NCI-H146 (cell line): ENCODE measurements at regions not wholly inside any gene's neighbourhood (a gene's known extent, or its start where the extent isn't known, plus 50 kb on each side); places are given as distances from the start of the nearest gene placed in this dataset.
"Not testable (repeated sequence)": the region's sequence is repeated elsewhere in the genome, so short reads cannot be mapped to it uniquely, and the experiment has no call there.

Source experiments
- DNase-seq: peaks from one replicate; lab custom pipeline; 2025; lab: John Stamatoyannopoulos, UW

- DNase-seq: no peak
Measured at GRCh38 chr6:130674604-130675003, 152.6 kb upstream of the SMLR1 start.

- DNase-seq: no peak
Measured at GRCh38 chr6:130675072-130675471, 152.1 kb upstream of the SMLR1 start.

GRCh38 chr6:130676077-130676772 lies 151.0 kb upstream of the SMLR1 start:
- no peak for DNase-seq

GRCh38 chr6:130676773-130677144 lies 150.4 kb upstream of the SMLR1 start:
- DNase-seq: no peak

GRCh38 chr6:130677312-130677711 lies 149.9 kb upstream of the SMLR1 start:
- DNase-seq: no peak

- no peak for DNase-seq
Measured at GRCh38 chr6:130677766-130678165, 149.4 kb upstream of the SMLR1 start.

DNA sequence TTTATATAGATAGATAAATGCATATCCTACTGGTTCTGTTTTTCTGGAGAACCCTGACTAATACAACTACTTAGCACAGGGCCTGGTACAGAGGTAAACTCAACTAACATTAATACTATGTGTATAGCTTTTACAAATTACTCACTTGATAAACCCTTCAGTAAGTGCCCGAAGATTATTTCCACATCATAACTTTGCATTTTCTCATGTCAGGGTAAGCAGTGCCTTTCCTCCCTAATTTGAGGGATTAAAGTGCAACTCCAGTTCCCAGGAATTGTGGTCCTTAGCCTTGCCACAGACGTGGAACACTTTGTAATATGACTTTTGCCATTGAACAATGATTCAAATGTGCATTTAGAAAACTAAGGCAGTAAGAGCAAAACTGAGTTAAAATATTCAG lies 147.5 kb upstream of the SMLR1 start:
- DNase-seq: no peak

DNA sequence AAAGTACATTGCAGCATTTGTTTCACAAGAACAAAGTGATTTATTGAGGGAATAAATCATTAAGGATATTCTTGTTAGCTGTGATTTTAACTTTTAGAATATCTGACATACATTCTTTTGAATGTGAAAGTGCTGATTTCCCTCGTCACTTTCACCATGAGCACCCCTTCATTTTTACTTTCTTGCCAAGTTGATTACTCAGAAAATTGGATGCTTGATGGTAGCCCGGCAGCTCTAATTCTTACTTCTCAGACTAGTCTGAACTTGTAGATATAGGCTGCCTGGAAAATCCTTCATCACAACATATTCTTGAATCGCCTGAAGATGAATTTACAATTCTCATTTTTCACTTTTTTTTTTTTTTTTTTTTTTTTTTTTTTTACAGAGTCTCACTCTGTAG lies 147.1 kb upstream of the SMLR1 start:
- no peak for DNase-seq

GRCh38 chr6:130681028-130681427 lies 146.2 kb upstream of the SMLR1 start:
- no peak for DNase-seq

DNA sequence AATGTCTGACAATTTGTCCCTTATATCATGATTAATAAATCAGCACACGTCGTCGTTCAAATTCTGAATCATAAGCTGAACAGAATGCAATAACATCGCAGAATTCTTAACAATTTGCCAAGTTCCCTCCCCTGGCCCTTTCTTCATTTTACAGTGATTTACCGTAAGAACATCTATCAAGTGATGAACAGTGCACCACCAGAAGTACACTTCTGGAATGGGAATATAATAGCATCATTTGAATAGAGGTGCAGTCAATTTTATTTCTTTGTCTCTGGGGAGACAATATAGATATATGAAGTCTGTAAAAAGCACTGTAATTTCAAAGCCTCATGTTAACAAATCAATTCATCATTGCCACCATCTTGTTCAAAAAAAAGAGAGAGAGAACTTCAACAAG lies 145.1 kb upstream of the SMLR1 start:
- DNase-seq: no peak

DNA sequence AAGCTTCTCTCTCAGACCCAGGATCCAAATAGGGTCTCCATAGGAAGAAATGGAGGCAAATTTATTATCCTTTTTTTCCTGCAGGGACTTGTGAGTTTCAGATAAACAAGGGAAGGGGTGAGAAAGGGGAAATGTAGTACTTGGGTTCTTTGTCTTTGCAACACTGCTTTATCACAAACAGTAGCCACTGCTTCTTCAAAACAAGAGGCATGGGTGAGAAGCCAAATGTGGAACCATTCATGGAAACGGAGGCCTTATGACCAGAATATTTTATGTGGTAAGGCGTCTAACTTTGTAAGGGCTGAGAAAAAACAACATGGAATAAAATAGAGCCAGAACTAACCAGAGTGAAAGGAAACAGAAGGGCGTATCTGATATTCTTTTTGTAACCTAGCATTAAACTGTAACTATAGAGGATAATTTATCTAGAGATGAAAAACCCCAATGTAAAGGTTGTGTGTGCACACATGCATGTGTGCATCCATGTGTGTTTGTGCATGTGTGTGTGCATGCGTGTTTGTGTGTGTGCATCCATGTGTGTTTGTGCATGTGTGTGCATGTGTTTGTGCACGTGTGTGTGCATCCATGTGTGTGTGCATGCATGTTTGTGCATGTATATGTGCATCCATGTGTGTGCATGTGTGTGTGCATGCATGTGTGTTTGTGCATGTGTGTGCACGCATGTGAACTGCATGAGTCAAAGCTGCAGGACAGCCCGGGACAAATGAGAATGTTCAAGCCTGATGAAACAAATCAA lies 143.3 kb upstream of the SMLR1 start:
- no peak for DNase-seq

- DNase-seq: no peak
Measured at GRCh38 chr6:130692659-130693058, 134.5 kb upstream of the SMLR1 start.

DNA sequence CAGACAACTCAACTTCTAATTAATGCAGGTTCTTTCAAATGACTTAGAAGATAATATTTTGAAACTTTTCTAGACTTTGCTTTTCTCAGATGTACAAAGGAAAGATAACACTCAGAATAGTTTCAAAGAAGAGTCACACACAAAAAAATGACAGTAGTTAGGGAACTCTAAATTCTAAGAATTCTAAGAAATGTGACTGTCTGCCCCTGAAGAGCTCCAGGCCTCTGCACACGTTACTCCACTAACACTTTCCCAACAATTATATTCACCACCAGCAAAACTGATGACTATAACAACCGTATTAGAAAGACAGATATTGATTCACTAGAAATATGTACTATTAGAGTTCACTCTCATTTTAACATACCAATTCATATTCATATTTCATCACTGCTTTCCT lies 133.3 kb upstream of the SMLR1 start:
- no peak for DNase-seq

DNA sequence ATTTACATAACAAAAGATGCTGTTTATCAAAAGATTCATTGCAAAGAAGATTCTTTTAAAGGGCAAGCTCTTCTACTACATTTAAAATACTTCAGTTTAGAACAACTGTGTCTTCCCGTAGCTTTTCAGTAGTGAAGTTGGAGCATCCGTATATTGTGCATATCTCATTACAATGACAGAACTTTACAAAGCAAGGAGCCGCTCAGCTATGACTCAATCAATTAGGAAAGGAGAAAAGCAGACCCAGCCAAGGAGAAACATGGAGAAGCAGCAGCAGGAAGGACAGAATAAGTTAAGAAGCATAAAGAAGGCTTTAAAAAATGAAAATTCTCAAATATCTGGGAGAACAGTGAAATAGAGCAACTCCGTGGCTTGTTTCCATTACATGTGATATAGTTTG lies 132.6 kb upstream of the SMLR1 start:
- DNase-seq: no peak

DNA sequence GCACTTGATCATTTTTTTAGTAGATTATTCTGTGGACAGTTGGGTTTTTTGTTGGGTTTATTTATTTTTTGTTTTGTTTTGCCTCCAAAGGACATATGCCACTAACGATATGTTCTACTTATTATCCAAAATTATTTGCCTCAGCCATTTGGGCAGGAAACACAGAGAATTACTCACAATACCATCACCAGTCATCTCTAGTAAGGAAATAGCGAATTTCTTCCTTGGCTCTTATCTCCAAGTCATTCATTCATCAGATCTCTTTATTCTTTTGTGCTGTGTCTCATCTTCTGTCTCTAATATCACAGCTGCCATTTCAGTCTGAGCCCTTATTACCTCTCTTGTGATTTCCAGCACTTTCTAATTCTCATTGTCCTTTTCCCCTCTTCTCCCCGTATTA lies 130.4 kb upstream of the SMLR1 start:
- no peak for DNase-seq

GRCh38 chr6:130697271-130697994 lies 129.8 kb upstream of the SMLR1 start:
- no peak for DNase-seq

DNA sequence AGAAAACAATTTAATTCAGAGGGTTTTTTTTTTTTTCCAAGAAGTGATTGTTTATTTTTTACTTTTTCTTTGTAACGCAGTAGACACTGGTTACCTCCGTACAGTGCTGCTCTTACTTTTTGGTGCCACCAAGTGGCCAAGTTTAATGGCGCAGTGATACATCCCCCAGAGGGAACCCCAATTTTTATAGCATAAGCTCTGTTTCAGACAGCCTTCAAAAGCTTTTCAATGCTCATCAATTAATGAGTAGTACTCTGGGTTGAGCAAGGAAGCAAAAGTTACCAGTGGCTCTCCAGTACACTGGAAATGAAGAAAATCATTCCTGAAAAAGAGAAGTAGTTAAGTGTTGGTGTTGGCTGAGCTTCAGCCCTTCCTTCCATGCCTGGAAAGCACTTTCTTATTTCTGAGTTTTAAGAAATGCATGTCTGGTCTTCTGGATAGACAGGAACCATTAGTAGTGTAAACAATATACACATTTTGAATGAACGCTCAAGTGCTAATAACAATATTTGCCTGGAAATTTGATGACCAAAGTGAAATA lies 129.1 kb upstream of the SMLR1 start:
- no peak for DNase-seq

- DNase-seq: no peak
Measured at GRCh38 chr6:130699742-130700141, 127.5 kb upstream of the SMLR1 start.

GRCh38 chr6:130700397-130700796 lies 126.8 kb upstream of the SMLR1 start:
- no peak for DNase-seq

GRCh38 chr6:130708338-130708737 lies 118.9 kb upstream of the SMLR1 start:
- DNase-seq: no peak

- DNase-seq: not testable (repeated sequence)
Measured at GRCh38 chr6:130711641-130712040, 115.6 kb upstream of the SMLR1 start.

DNA sequence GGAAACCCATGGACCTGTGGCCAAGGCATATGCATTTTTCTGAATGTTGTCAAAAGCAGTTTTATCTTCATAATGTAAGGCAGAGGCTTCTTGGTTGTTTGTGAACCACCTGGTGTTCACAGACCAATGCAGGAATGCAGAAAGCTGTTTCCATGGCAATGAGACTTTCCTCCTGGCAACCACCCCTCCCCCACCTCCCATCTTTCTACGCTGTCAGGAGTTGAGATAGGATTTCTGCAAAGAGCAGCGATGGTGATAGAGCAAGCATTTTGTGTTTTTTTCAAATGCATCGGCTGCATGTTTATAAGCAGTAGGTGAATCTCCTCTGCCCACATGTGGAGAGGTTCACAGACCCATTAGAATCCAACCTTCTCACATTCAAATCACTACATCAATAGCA lies 114.1 kb upstream of the SMLR1 start:
- DNase-seq: no peak

GRCh38 chr6:130715058-130715457 lies 112.1 kb upstream of the SMLR1 start:
- DNase-seq: no peak
